Common myeloid progenitor, CD34-positive (primary cell): ENCODE measurements at regions not wholly inside any gene's neighbourhood (a gene's known extent, or its start where the extent isn't known, plus 50 kb on each side); places are given as distances from the start of the nearest gene placed in this dataset.
"Not testable (repeated sequence)": the region's sequence is repeated elsewhere in the genome, so short reads cannot be mapped to it uniquely, and the experiment has no call there.

Source experiments
- CTCF ChIA-PET: fragments of 350-600 bp; sonication (Branson Sonifier 250); formaldehyde crosslinking; loops from one replicate; lab custom pipeline; 2021; ENCODE audit warnings: antibody characterized with exemption; lab: Charles Lee
- POLR2A ChIA-PET: fragments of 350-600 bp; sonication (Branson Sonifier 250); formaldehyde crosslinking; loops from one replicate; lab custom pipeline; 2021; ENCODE audit warnings: antibody characterized with exemption; lab: Charles Lee
- DNase-seq, 3 donors: peaks; one replicate each; pipeline versions ENCODE4 v3.0.0 to v3.0.0-alpha.2; 2013
- H3K27ac ChIP-seq, 2 experiments: 1 replicate in 1 of 2; 2 replicates in 1 of 2; pipeline ENCODE4 v1.7.0; 2013; ENCODE audit warnings: inconsistent platforms in 2 of 2, low read length in 2 of 2, mild to moderate bottlenecking in 2 of 2, low read depth in 1 of 2, moderate library complexity in 1 of 2; ENCODE audit not compliant: severe bottlenecking in 2 of 2, insufficient read depth in 1 of 2, poor library complexity in 1 of 2
- H3K27me3 ChIP-seq, 5 experiments: replicated peaks in 2 of 5; 1 replicate in 3 of 5; 2 replicates in 2 of 5; pipeline versions ENCODE4 v1.6.1 to v1.7.0; 2013; ENCODE audit warnings: low read length in 4 of 5, mild to moderate bottlenecking in 2 of 5, moderate library complexity in 2 of 5, inconsistent platforms in 1 of 5; ENCODE audit not compliant: insufficient read depth in 5 of 5, control insufficient read depth in 4 of 5
- H3K36me3 ChIP-seq, 4 experiments: 1 replicate in 2 of 4; 2 replicates in 2 of 4; pipeline versions ENCODE4 v1.6.1 to v1.7.0; 2013; ENCODE audit warnings: low read length in 3 of 4, control low read depth in 1 of 4, mild to moderate bottlenecking in 1 of 4; ENCODE audit not compliant: control insufficient read depth in 4 of 4, insufficient read depth in 4 of 4
- H3K4me1 ChIP-seq, 4 experiments: 1 replicate in 3 of 4; 2 replicates in 1 of 4; pipeline versions ENCODE4 v1.6.1 to v1.7.1; 2013; ENCODE audit warnings: low read length in 3 of 4, mild to moderate bottlenecking in 3 of 4, control low read depth in 1 of 4, inconsistent platforms in 1 of 4, moderate library complexity in 1 of 4; ENCODE audit not compliant: control insufficient read depth in 4 of 4, insufficient read depth in 4 of 4; ENCODE audit errors: control extremely low read depth in 1 of 4
- H3K4me3 ChIP-seq, 7 experiments: 1 replicate in 4 of 7; 2 replicates in 3 of 7; pipeline versions ENCODE4 v1.5.1 to v1.7.0; 2013; ENCODE audit warnings: mild to moderate bottlenecking in 7 of 7, low read length in 6 of 7, moderate library complexity in 6 of 7, inconsistent platforms in 2 of 7, low read depth in 2 of 7, control low read depth in 1 of 7; ENCODE audit not compliant: insufficient read depth in 4 of 7, control insufficient read depth in 1 of 7; ENCODE audit errors: extremely low read depth in 1 of 7
- H3K9me3 ChIP-seq, 5 experiments: 1 replicate in 4 of 5; 2 replicates in 1 of 5; pipeline versions ENCODE4 v1.6.1 to v1.7.1; 2013; ENCODE audit warnings: low read length in 4 of 5, mild to moderate bottlenecking in 2 of 5, inconsistent platforms in 1 of 5, low read depth in 1 of 5, moderate library complexity in 1 of 5; ENCODE audit not compliant: control insufficient read depth in 4 of 5, insufficient read depth in 2 of 5; ENCODE audit errors: control extremely low read depth in 1 of 5
- WGBS: methylation state at CpG from one replicate; pipeline ENCODE4 v1.1.5; 2013; ENCODE audit not compliant: insufficient coverage; 5-methylcytosine and 5-hydroxymethylcytosine counted together

- no peak for DNase-seq
- H3K9me3 ChIP-seq: no peaks in the 10 kb centered on the region
- 94% methylated on average over 4 of the region's 8 CpGs for WGBS
- ChIA-PET POLR2A (no interaction called here), CTCF (interaction anchor here (1.5 kb wide), 2 partner anchors 8 to 11 kb away, joined by 3 to 8 read pairs; no protein-coding TSS in a partner anchor)
- H3K27ac ChIP-seq: no peak overlapping the region
- no peaks in the 10 kb centered on the region for H3K36me3 ChIP-seq
- no peaks in the 10 kb centered on the region for H3K4me1 ChIP-seq
- H3K4me3 ChIP-seq: no peak overlapping the region
- peaks cover 0 to 14% (median 4%) of the 10 kb centered on the region in 5 experiments for H3K27me3 ChIP-seq
Measured at GRCh38 chr3:193052354-193053045, 134.8 kb upstream of the MB21D2 start.

- CTCF ChIA-PET: interaction anchor here (1.5 to 1.9 kb wide), 2 partner anchors 9 to 12 kb away, joined by 3 to 5 read pairs; no protein-coding TSS in a partner anchor
- H3K9me3 ChIP-seq: no peaks in the 10 kb centered on the region
Measured at GRCh38 chr3:193053046-193053435, 135.4 kb upstream of the MB21D2 start.

GRCh38 chr3:193055352-193055751 lies 137.7 kb upstream of the MB21D2 start:
- ChIA-PET CTCF (no interaction called here), POLR2A (no interaction called here)
- Histone ChIP-seq H3K27ac (no peak overlapping the region), H3K4me1 (no peaks in the 10 kb centered on the region), H3K36me3 (no peaks in the 10 kb centered on the region), H3K4me3 (no peak overlapping the region), H3K9me3 (no peaks in the 10 kb centered on the region), H3K27me3 (peaks cover 0 to 8% (median 4%) of the 10 kb centered on the region in 5 experiments)
- no peak for DNase-seq
- 92% methylated on average over 8 of the region's 10 CpGs for WGBS

More at GRCh38 chr3:193053046-193053435, 135.4 kb upstream of the MB21D2 start:
- no peak overlapping the region for H3K4me3 ChIP-seq
- H3K27ac ChIP-seq: no peak overlapping the region
- no peaks in the 10 kb centered on the region for H3K36me3 ChIP-seq
- no peaks in the 10 kb centered on the region for H3K4me1 ChIP-seq
- H3K27me3 ChIP-seq: peaks cover 0 to 12% (median 4%) of the 10 kb centered on the region in 5 experiments
- no peak for DNase-seq
- POLR2A ChIA-PET: no interaction called here

- no peak overlapping the region for H3K4me3 ChIP-seq
- H3K36me3 ChIP-seq: no peaks in the 10 kb centered on the region
- CTCF ChIA-PET: no interaction called here
- H3K27ac ChIP-seq: no peak overlapping the region
- no peaks in the 10 kb centered on the region for H3K4me1 ChIP-seq
- peaks cover 0 to 5% (median 3%) of the 10 kb centered on the region in 5 experiments for H3K27me3 ChIP-seq
- no peaks in the 10 kb centered on the region for H3K9me3 ChIP-seq
- no peak for DNase-seq
- 82% methylated on average over 2 of the region's 2 CpGs for WGBS
- POLR2A ChIA-PET: no interaction called here
Measured at GRCh38 chr3:193057616-193058015, 140.0 kb upstream of the MB21D2 start.

GRCh38 chr3:193060748-193061546 lies 143.3 kb upstream of the MB21D2 start:
- no peak for DNase-seq
- Histone ChIP-seq H3K4me1 (no peaks in the 10 kb centered on the region), H3K27me3 (peaks cover 0 to 5% (median 0%) of the 10 kb centered on the region in 5 experiments), H3K4me3 (no peak overlapping the region), H3K9me3 (no peaks in the 10 kb centered on the region), H3K27ac (no peak overlapping the region), H3K36me3 (no peaks in the 10 kb centered on the region)
- ChIA-PET CTCF (interaction anchor here (0.8 kb wide), 1 partner anchor 248 kb away, joined by 3 read pairs; no protein-coding TSS in a partner anchor), POLR2A (interaction anchor here (0.9 kb wide), 1 partner anchor 10 kb away, joined by 3 read pairs; no protein-coding TSS in a partner anchor)
- 97% methylated on average over 4 of the region's 9 CpGs for WGBS

- CTCF ChIA-PET: no interaction called here
Measured at GRCh38 chr3:193068365-193068764, 150.7 kb upstream of the MB21D2 start.

GRCh38 chr3:193069732-193070131 lies 152.1 kb upstream of the MB21D2 start:
- DNase-seq, H3K36me3 ChIP-seq, H3K27me3 ChIP-seq, POLR2A ChIA-PET, H3K9me3 ChIP-seq, CTCF ChIA-PET, H3K4me1 ChIP-seq, H3K27ac ChIP-seq, H3K4me3 ChIP-seq: not testable (repeated sequence)
- 100% methylated on average over 1 of the region's 3 CpGs for WGBS

More at GRCh38 chr3:193068365-193068764, 150.7 kb upstream of the MB21D2 start:
- Histone ChIP-seq H3K4me1 (no peaks in the 10 kb centered on the region), H3K9me3 (no peaks in the 10 kb centered on the region), H3K27me3 (no peaks in the 10 kb centered on the region), H3K36me3 (no peaks in the 10 kb centered on the region), H3K27ac (no peak overlapping the region), H3K4me3 (no peak overlapping the region)
- WGBS: no CpG with 5 or more reads among the region's 2 CpGs
- POLR2A ChIA-PET: no interaction called here
- DNase-seq: no peak
